GM23338 (cell line): ENCODE measurements at regions not wholly inside any gene's neighbourhood (a gene's known extent, or its start where the extent isn't known, plus 50 kb on each side); places are given as distances from the start of the nearest gene placed in this dataset.

Experiments used
- ATAC-seq: fragments of 200-7000 bp; cut with Tn5 transposase; 3 replicates; pipeline ENCODE4 v1.9.1; 2020
- DNase-seq: peaks from one replicate; pipeline ENCODE4 v3.0.0-alpha.2; 2015; ENCODE audit warnings: low spot score
- H2AFZ ChIP-seq: fragments of 200-600 bp; sonication (generic); 2 replicates; pipeline ENCODE4 v1.8.0; 2016; ENCODE audit warnings: antibody characterized with exemption, mild to moderate bottlenecking, moderate library complexity
- H3F3A ChIP-seq: fragments of 200-600 bp; sonication (generic); replicated peaks from 2 replicates; pipeline ENCODE4 v1.8.0; 2017; ENCODE audit warnings: antibody characterized with exemption, mixed run types, low read depth
- H3K27ac ChIP-seq: fragments of 200-600 bp; sonication (generic); 2 replicates; pipeline ENCODE4 v1.6.1; 2016; ENCODE audit warnings: low read depth
- H3K27me3 ChIP-seq: fragments of 200-600 bp; sonication (generic); 2 replicates; pipeline ENCODE4 v1.8.0; 2016; ENCODE audit warnings: mild to moderate bottlenecking, mixed run types, moderate library complexity; ENCODE audit not compliant: insufficient read depth
- H3K36me3 ChIP-seq: fragments of 200-600 bp; sonication (generic); 2 replicates; pipeline ENCODE4 v1.8.0; 2016; ENCODE audit warnings: mild to moderate bottlenecking; ENCODE audit not compliant: insufficient read depth
- H3K4me1 ChIP-seq: fragments of 200-600 bp; sonication (generic); 2 replicates; pipeline ENCODE4 v1.8.0; 2016; ENCODE audit warnings: mild to moderate bottlenecking, moderate library complexity; ENCODE audit not compliant: insufficient read depth
- H3K4me2 ChIP-seq: fragments of 200-600 bp; sonication (generic); 2 replicates; pipeline ENCODE4 v1.7.1; 2017; ENCODE audit warnings: mixed run types
- H3K4me3 ChIP-seq: fragments of 200-600 bp; sonication (generic); 2 replicates; pipeline ENCODE4 v1.6.1; 2016; ENCODE audit warnings: mixed run types
- H3K79me2 ChIP-seq: fragments of 200-600 bp; sonication (generic); replicated peaks from 2 replicates; pipeline ENCODE4 v1.8.0; 2017; ENCODE audit warnings: mild to moderate bottlenecking; ENCODE audit not compliant: insufficient read depth
- H3K9me2 ChIP-seq: fragments of 200-600 bp; sonication (generic); 2 replicates; pipeline ENCODE4 v1.8.0; 2017; ENCODE audit not compliant: insufficient read depth
- H4K20me1 ChIP-seq: fragments of 200-600 bp; sonication (generic); replicated peaks from 2 replicates; pipeline ENCODE4 v1.8.0; 2017; ENCODE audit warnings: mild to moderate bottlenecking; ENCODE audit not compliant: insufficient read depth
- H3K27ac Mint-ChIP-seq: 2 replicates; pipeline ENCODE4 v1.8.0; 2020; ENCODE audit warnings: inconsistent platforms, mild to moderate bottlenecking, moderate library complexity, mixed read lengths
- H3K27me3 Mint-ChIP-seq: 3 replicates; pipeline ENCODE4 v1.8.0; 2022; ENCODE audit warnings: low read depth, mild to moderate bottlenecking, moderate library complexity, mixed read lengths, inconsistent platforms; ENCODE audit not compliant: insufficient read depth, poor library complexity
- H3K36me3 Mint-ChIP-seq: 3 replicates; pipeline ENCODE4 v1.8.0; 2021; ENCODE audit warnings: low read depth, mild to moderate bottlenecking, inconsistent platforms, moderate library complexity, mixed read lengths
- H3K4me1 Mint-ChIP-seq: 3 replicates; pipeline ENCODE4 v1.8.0; 2020; ENCODE audit warnings: mild to moderate bottlenecking, inconsistent platforms, mixed read lengths
- H3K4me3 Mint-ChIP-seq: 3 replicates; pipeline ENCODE4 v1.8.0; 2021; ENCODE audit warnings: moderate library complexity, mild to moderate bottlenecking, inconsistent platforms, mixed read lengths
- H3K9me3 Mint-ChIP-seq: 3 replicates; pipeline ENCODE4 v1.8.0; 2020; ENCODE audit warnings: moderate library complexity, mild to moderate bottlenecking, inconsistent platforms, mixed read lengths
- CREB1 ChIP-seq: fragments of 250-450 bp; sonication (Bioruptor Pico); IDR thresholded peaks from 2 replicates; pipeline ENCODE4 v1.5.0; 2020; ENCODE audit warnings: low read depth, mild to moderate bottlenecking, moderate library complexity
- EZH2 ChIP-seq: fragments of 200-600 bp; sonication (generic); IDR thresholded peaks from one replicate; pipeline ENCODE4 v1.8.0; 2017; ENCODE audit warnings: antibody characterized with exemption, mild to moderate bottlenecking, low read depth; ENCODE audit not compliant: unreplicated experiment
- EZH2phosphoT487 ChIP-seq: fragments of 200-600 bp; sonication (generic); IDR thresholded peaks from one replicate; pipeline ENCODE4 v1.8.1; 2018; ENCODE audit warnings: antibody characterized with exemption; ENCODE audit not compliant: unreplicated experiment
- NANOG ChIP-seq: IDR thresholded peaks from 2 replicates; pipeline ENCODE4 v1.6.1; 2016; ENCODE audit warnings: antibody characterized with exemption, borderline replicate concordance
- POLR2AphosphoS5 ChIP-seq: IDR thresholded peaks from 2 replicates; pipeline ENCODE4 v1.6.1; 2016; ENCODE audit warnings: antibody characterized with exemption, low read depth
- REST ChIP-seq: IDR thresholded peaks from one replicate; pipeline ENCODE4 v1.6.1; 2018; ENCODE audit warnings: antibody characterized with exemption; ENCODE audit not compliant: unreplicated experiment
- STAT1 ChIP-seq: IDR thresholded peaks from one replicate; pipeline ENCODE4 v1.6.1; 2016; ENCODE audit warnings: antibody characterized with exemption; ENCODE audit not compliant: unreplicated experiment
- ZNF114 ChIP-seq: fragments of 250-450 bp; sonication (Bioruptor Pico); IDR thresholded peaks from 2 replicates; pipeline ENCODE4 v1.5.0; 2020; ENCODE audit warnings: mild to moderate bottlenecking, moderate library complexity
- ZNF331 ChIP-seq: fragments of 250-450 bp; sonication (Bioruptor Pico); IDR thresholded peaks from 2 replicates; pipeline ENCODE4 v1.5.0; 2020; ENCODE audit warnings: low read depth, mild to moderate bottlenecking, moderate library complexity
- TF ChIP-seq, protein P1 (sequence below): IDR thresholded peaks from 2 replicates; pipeline ENCODE4 v1.6.1; 2016; ENCODE audit warnings: antibody characterized with exemption
- TF ChIP-seq, protein P2 (sequence below), 2 experiments: fragments of 200-600 bp in 1 of 2; sonication (generic) in 1 of 2; conservative IDR thresholded peaks; 2 replicates each; pipeline versions ENCODE4 v1.5.1 to v1.6.1; 2016 to 2017; ENCODE audit warnings: antibody characterized with exemption in 2 of 2, low read depth in 2 of 2, mild to moderate bottlenecking in 2 of 2, moderate library complexity in 1 of 2

GRCh38 chr11:106321601-106322000 is 244.1 kb downstream of the AASDHPPT start:
- no peak overlapping the region for H3K27ac ChIP-seq
- peaks cover 9% of the 10 kb centered on the region for H3K4me1 ChIP-seq
- TF ChIP-seq, protein P1, sequence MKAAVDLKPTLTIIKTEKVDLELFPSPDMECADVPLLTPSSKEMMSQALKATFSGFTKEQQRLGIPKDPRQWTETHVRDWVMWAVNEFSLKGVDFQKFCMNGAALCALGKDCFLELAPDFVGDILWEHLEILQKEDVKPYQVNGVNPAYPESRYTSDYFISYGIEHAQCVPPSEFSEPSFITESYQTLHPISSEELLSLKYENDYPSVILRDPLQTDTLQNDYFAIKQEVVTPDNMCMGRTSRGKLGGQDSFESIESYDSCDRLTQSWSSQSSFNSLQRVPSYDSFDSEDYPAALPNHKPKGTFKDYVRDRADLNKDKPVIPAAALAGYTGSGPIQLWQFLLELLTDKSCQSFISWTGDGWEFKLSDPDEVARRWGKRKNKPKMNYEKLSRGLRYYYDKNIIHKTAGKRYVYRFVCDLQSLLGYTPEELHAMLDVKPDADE = no peak
- no peak for TF ChIP-seq ZNF114 (CRISPR knock-in tag)
- TF ChIP-seq, protein P2, sequence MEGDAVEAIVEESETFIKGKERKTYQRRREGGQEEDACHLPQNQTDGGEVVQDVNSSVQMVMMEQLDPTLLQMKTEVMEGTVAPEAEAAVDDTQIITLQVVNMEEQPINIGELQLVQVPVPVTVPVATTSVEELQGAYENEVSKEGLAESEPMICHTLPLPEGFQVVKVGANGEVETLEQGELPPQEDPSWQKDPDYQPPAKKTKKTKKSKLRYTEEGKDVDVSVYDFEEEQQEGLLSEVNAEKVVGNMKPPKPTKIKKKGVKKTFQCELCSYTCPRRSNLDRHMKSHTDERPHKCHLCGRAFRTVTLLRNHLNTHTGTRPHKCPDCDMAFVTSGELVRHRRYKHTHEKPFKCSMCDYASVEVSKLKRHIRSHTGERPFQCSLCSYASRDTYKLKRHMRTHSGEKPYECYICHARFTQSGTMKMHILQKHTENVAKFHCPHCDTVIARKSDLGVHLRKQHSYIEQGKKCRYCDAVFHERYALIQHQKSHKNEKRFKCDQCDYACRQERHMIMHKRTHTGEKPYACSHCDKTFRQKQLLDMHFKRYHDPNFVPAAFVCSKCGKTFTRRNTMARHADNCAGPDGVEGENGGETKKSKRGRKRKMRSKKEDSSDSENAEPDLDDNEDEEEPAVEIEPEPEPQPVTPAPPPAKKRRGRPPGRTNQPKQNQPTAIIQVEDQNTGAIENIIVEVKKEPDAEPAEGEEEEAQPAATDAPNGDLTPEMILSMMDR (conservative IDR thresholded peaks at IDR 0.05; ENCODE audit: low read depth in 2 of 2) = no peak
- TF ChIP-seq ZNF331 (CRISPR knock-in tag) = no peak
- TF ChIP-seq REST = no peak
- no peak for TF ChIP-seq CREB1 (CRISPR knock-in tag)
- TF ChIP-seq STAT1 = no peak
- TF ChIP-seq EZH2phosphoT487 = no peak
- no peak for TF ChIP-seq POLR2AphosphoS5
- no peak for TF ChIP-seq EZH2
- TF ChIP-seq NANOG = no peak
- H3K9me2 ChIP-seq = no peaks in the 10 kb centered on the region
- Mint-ChIP-seq H3K27ac (no peak overlapping the region), H3K27me3 (peaks cover under 1% of the 10 kb centered on the region), H3K9me3 (peaks cover 47% of the 10 kb centered on the region), H3K4me3 (no peak overlapping the region), H3K4me1 (peaks cover 10% of the 10 kb centered on the region), H3K36me3 (peaks cover 32% of the 10 kb centered on the region)
- H3K79me2 ChIP-seq = no peaks in the 10 kb centered on the region
- H3K4me3 ChIP-seq = no peak overlapping the region
- ATAC-seq (no peak), DNase-seq (no peak)
- no peaks in the 10 kb centered on the region for H4K20me1 ChIP-seq
- H3F3A ChIP-seq = no peaks in the 10 kb centered on the region
- 0 out of 2 replicates have a peak, but pooled peaks cover 3% of the 10 kb centered on the region for H3K36me3 ChIP-seq
- H3K4me2 ChIP-seq = no peak overlapping the region
- no peak overlapping the region for H2AFZ ChIP-seq
- H3K27me3 ChIP-seq = no peaks in the 10 kb centered on the region
